Kidney epithelial cell (primary cell): ENCODE measurements at regions not wholly inside any gene's neighbourhood (a gene's known extent, or its start where the extent isn't known, plus 50 kb on each side); places are given as distances from the start of the nearest gene placed in this dataset.

Experiments
- DNase-seq: peaks from one replicate; pipeline ENCODE4 v3.0.0-alpha.2; 2010; ENCODE audit warnings: low read depth
- H3K27me3 ChIP-seq: 2 replicates; pipeline ENCODE4 v1.6.0; 2011; ENCODE audit warnings: low read length; ENCODE audit not compliant: control insufficient read depth, insufficient read depth
- H3K36me3 ChIP-seq: 2 replicates; pipeline ENCODE4 v1.5.1; 2011; ENCODE audit warnings: low read length; ENCODE audit not compliant: control insufficient read depth, insufficient read depth
- H3K4me3 ChIP-seq: 2 replicates; pipeline ENCODE4 v1.5.1; 2011; ENCODE audit warnings: low read depth, mild to moderate bottlenecking, control low read depth, low read length
- CTCF ChIP-seq: IDR thresholded peaks from 2 replicates; pipeline ENCODE4 v1.5.1; 2011; ENCODE audit warnings: mild to moderate bottlenecking, moderate library complexity, low read length, control low read depth, inconsistent platforms; ENCODE audit not compliant: insufficient read depth, poor library complexity, severe bottlenecking

GRCh38 chr3:40745381-40746106, 220.8 kb downstream of the ZNF621 start:
- Histone ChIP-seq H3K4me3 (no peak overlapping the region), H3K36me3 (no peaks in the 10 kb centered on the region), H3K27me3 (no peaks in the 10 kb centered on the region)
- no peak for TF ChIP-seq CTCF
- no peak for DNase-seq

GRCh38 chr3:40751666-40752065, 226.9 kb downstream of the ZNF621 start:
- H3K4me3 ChIP-seq: no peak overlapping the region
- no peak for DNase-seq
- peaks cover 4% of the 10 kb centered on the region for H3K27me3 ChIP-seq
- no peaks in the 10 kb centered on the region for H3K36me3 ChIP-seq
- TF ChIP-seq CTCF: no peak

GRCh38 chr3:40752492-40752891, 227.7 kb downstream of the ZNF621 start:
- H3K36me3 ChIP-seq: no peaks in the 10 kb centered on the region
- no peak overlapping the region for H3K4me3 ChIP-seq
- H3K27me3 ChIP-seq: peaks cover 4% of the 10 kb centered on the region
- no peak for TF ChIP-seq CTCF
- DNase-seq: no peak

- H3K4me3 ChIP-seq: no peak overlapping the region
Measured at GRCh38 chr3:40753291-40753770, 228.6 kb downstream of the ZNF621 start.

GRCh38 chr3:40753951-40754350, 229.2 kb downstream of the ZNF621 start:
- no peak for TF ChIP-seq CTCF
- no peak overlapping the region for H3K4me3 ChIP-seq
- DNase-seq: no peak
- no peaks in the 10 kb centered on the region for H3K36me3 ChIP-seq
- H3K27me3 ChIP-seq: peaks cover 4% of the 10 kb centered on the region

More at GRCh38 chr3:40753291-40753770, 228.6 kb downstream of the ZNF621 start:
- no peak for DNase-seq
- no peak for TF ChIP-seq CTCF
- no peaks in the 10 kb centered on the region for H3K36me3 ChIP-seq
- H3K27me3 ChIP-seq: peaks cover 4% of the 10 kb centered on the region

GRCh38 chr3:40754994-40755393, 230.2 kb downstream of the ZNF621 start:
- peaks cover 4% of the 10 kb centered on the region for H3K27me3 ChIP-seq
- TF ChIP-seq CTCF: no peak
- no peak overlapping the region for H3K4me3 ChIP-seq
- no peaks in the 10 kb centered on the region for H3K36me3 ChIP-seq
- DNase-seq: no peak
